Glutamatergic neuron (in vitro differentiated cells): ENCODE measurements at regions not wholly inside any gene's neighbourhood (a gene's known extent, or its start where the extent isn't known, plus 50 kb on each side); places are given as distances from the start of the nearest gene placed in this dataset.

ENCODE experiments used
- DNase-seq: peaks from one replicate; pipeline ENCODE4 v3.0.0; 2022
- H3K27ac Mint-ChIP-seq: one replicate; pipeline ENCODE4 v1.8.0; 2020; ENCODE audit warnings: mild to moderate bottlenecking, mixed read lengths, inconsistent platforms; ENCODE audit not compliant: unreplicated experiment
- H3K27me3 Mint-ChIP-seq: one replicate; pipeline ENCODE4 v1.8.0; 2020; ENCODE audit warnings: mild to moderate bottlenecking, moderate library complexity, mixed read lengths, inconsistent platforms; ENCODE audit not compliant: unreplicated experiment
- H3K36me3 Mint-ChIP-seq: one replicate; pipeline ENCODE4 v1.8.0; 2020; ENCODE audit warnings: mild to moderate bottlenecking, mixed read lengths, inconsistent platforms; ENCODE audit not compliant: unreplicated experiment
- H3K4me1 Mint-ChIP-seq: one replicate; pipeline ENCODE4 v1.8.0; 2020; ENCODE audit warnings: mild to moderate bottlenecking, low read depth, mixed read lengths, inconsistent platforms; ENCODE audit not compliant: unreplicated experiment
- H3K4me3 Mint-ChIP-seq: one replicate; pipeline ENCODE4 v1.8.0; 2020; ENCODE audit warnings: mild to moderate bottlenecking, mixed read lengths, inconsistent platforms; ENCODE audit not compliant: unreplicated experiment
- H3K9me3 Mint-ChIP-seq: one replicate; pipeline ENCODE4 v1.8.0; 2020; ENCODE audit warnings: mild to moderate bottlenecking, moderate library complexity, mixed read lengths, inconsistent platforms; ENCODE audit not compliant: unreplicated experiment
- TF ChIP-seq, protein P1 (sequence below): fragments of 200-600 bp; sonication (generic); IDR thresholded peaks from one replicate; pipeline ENCODE4 v1.5.0; 2021; ENCODE audit not compliant: partially characterized antibody, unreplicated experiment

DNA sequence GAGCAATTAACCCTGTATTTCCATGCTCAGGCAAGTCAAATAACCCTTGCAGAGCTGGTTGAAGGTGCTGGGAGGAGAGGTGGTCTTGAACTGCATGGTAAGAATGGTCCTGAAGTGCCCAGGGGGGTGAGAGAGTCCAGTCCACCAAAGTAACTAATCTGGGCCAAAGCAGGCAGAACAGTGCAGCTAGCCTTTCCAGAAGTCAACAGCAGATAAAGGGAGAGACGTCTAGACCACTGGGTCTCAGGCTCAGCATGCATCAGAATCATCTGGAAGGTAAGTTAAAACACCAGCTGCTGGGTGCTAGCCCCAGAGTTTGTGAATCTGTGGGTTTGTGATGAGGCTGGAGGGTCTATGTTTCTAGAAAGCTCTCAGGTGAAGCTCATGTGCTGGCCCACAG, 232.3 kb upstream of the ECI2 start:
- DNase-seq: no peak
- H3K4me1 Mint-ChIP-seq: peaks cover under 1% of the 10 kb centered on the region
- H3K9me3 Mint-ChIP-seq: peaks cover 2% of the 10 kb centered on the region
- H3K27ac Mint-ChIP-seq: no peak overlapping the region
- H3K4me3 Mint-ChIP-seq: no peak overlapping the region
- H3K27me3 Mint-ChIP-seq: no peaks in the 10 kb centered on the region
- TF ChIP-seq, protein P1, sequence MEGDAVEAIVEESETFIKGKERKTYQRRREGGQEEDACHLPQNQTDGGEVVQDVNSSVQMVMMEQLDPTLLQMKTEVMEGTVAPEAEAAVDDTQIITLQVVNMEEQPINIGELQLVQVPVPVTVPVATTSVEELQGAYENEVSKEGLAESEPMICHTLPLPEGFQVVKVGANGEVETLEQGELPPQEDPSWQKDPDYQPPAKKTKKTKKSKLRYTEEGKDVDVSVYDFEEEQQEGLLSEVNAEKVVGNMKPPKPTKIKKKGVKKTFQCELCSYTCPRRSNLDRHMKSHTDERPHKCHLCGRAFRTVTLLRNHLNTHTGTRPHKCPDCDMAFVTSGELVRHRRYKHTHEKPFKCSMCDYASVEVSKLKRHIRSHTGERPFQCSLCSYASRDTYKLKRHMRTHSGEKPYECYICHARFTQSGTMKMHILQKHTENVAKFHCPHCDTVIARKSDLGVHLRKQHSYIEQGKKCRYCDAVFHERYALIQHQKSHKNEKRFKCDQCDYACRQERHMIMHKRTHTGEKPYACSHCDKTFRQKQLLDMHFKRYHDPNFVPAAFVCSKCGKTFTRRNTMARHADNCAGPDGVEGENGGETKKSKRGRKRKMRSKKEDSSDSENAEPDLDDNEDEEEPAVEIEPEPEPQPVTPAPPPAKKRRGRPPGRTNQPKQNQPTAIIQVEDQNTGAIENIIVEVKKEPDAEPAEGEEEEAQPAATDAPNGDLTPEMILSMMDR: no peak
- H3K36me3 Mint-ChIP-seq: peaks cover 15% of the 10 kb centered on the region

DNA sequence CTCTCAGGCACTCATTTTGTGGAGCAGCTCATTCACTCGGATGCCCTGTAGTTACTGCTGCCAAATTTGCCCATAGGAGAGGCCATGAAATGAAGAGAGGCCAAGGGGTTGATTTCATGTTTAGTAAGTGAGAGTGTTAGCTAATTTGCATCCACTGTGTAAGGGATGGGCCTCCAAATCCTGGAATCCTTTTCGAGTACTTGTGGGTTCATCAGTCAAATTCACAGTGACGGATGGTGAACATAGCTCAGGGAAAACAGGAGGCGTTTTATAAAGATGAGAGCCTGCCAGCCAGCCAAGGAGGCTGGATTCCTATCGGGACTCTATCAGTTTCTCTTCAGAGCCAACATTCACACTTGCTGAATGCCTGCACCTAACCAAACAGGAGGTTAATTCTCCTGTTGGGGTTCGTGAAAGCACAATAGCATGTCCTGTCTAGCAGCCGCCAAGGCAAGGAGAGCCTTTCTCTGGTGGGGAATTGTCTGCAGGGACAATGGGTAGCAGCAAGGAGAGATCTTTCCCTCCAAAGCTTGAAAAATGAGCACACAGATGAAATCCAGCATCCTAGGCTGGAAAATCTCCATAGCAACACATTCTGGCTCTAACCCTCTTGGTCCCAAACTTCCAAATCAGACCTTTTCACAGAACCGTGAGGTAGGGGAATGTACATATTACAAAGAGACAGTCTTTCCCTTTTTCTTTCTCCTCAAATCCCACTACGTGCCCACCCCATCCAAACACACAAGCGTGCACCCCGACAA, 231.4 kb upstream of the ECI2 start:
- H3K4me1 Mint-ChIP-seq: no peaks in the 10 kb centered on the region
- H3K4me3 Mint-ChIP-seq: no peak overlapping the region
- peaks cover 15% of the 10 kb centered on the region for H3K36me3 Mint-ChIP-seq
- H3K9me3 Mint-ChIP-seq: peaks cover 6% of the 10 kb centered on the region
- H3K27ac Mint-ChIP-seq: no peak overlapping the region
- DNase-seq: no peak
- no peaks in the 10 kb centered on the region for H3K27me3 Mint-ChIP-seq
- TF ChIP-seq, protein P1: no peak

DNA sequence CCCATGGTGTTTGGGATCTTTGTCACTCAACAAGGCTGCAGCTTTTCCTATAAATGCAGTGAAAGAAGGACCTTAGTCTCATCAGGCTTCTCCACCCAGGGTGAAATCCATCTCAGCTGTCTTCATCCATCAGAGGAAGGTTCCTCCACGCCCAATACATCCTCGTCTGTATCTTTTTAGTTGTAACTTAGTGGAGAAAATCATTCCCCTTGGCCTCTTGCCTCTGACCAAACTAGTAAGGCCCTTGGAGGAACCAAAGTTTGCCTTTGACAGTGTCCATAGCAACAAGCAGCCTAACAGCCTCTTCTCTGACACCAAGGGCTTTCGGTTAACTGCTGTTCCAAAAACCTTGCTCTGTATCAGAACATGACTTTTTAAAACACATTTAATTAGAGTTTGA, 230.3 kb upstream of the ECI2 start:
- no peaks in the 10 kb centered on the region for H3K4me1 Mint-ChIP-seq
- no peak overlapping the region for H3K27ac Mint-ChIP-seq
- no peaks in the 10 kb centered on the region for H3K27me3 Mint-ChIP-seq
- peaks cover 8% of the 10 kb centered on the region for H3K36me3 Mint-ChIP-seq
- H3K9me3 Mint-ChIP-seq: peaks cover 7% of the 10 kb centered on the region
- H3K4me3 Mint-ChIP-seq: no peak overlapping the region
- DNase-seq: no peak
- TF ChIP-seq, protein P1: no peak

DNA sequence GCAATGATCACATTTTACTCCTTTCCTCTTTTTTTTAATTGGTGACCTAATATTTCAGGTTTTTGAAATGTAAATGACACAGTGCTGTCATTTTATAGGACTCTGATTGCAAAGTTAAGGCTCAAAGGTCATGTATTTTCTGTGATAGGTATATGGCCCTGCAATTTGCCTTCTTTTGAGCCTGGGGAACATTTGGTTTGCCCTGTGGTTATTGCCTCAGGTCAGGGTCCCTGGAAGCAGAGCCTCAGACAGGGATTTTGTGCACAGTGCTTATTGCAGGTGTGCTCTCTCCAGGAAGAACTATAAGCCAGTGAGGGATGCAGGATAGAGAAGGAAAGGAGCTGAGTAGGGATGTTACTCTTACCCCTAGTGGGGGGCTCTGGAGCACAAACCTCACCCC, 229.3 kb upstream of the ECI2 start:
- H3K27ac Mint-ChIP-seq: no peak overlapping the region
- H3K27me3 Mint-ChIP-seq: no peaks in the 10 kb centered on the region
- H3K36me3 Mint-ChIP-seq: peaks cover 7% of the 10 kb centered on the region
- no peak overlapping the region for H3K4me3 Mint-ChIP-seq
- TF ChIP-seq, protein P1: no peak
- no peaks in the 10 kb centered on the region for H3K4me1 Mint-ChIP-seq
- no peak for DNase-seq
- H3K9me3 Mint-ChIP-seq: peaks cover 7% of the 10 kb centered on the region

DNA sequence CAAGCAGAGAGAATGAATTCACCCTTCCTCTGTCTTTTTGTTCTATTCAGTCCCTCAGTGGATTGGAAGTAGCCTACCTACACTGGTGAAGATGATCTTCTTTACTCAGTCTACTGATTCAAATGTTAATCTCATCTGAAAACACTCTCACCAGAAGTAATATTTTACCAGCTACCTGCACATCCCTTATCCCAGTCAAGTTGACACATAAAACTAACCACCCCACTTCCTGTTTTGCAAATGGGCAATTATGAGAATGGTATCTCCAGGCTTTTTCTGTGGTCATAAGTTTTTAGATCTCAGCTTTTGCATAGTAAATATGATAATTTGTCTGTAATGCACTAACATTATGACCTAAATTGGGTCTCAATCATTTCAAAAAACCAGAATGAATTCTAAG, 228.8 kb upstream of the ECI2 start:
- TF ChIP-seq, protein P1: no peak
- peaks cover 7% of the 10 kb centered on the region for H3K36me3 Mint-ChIP-seq
- H3K9me3 Mint-ChIP-seq: peaks cover 7% of the 10 kb centered on the region
- DNase-seq: no peak
- H3K4me3 Mint-ChIP-seq: no peak overlapping the region
- no peaks in the 10 kb centered on the region for H3K4me1 Mint-ChIP-seq
- no peak overlapping the region for H3K27ac Mint-ChIP-seq
- no peaks in the 10 kb centered on the region for H3K27me3 Mint-ChIP-seq
